ENCODE measurements at regions not wholly inside any gene's neighbourhood (a gene's known extent, or its start where the extent isn't known, plus 50 kb on each side); places are given as distances from the start of the nearest gene placed in this dataset.

DNA sequence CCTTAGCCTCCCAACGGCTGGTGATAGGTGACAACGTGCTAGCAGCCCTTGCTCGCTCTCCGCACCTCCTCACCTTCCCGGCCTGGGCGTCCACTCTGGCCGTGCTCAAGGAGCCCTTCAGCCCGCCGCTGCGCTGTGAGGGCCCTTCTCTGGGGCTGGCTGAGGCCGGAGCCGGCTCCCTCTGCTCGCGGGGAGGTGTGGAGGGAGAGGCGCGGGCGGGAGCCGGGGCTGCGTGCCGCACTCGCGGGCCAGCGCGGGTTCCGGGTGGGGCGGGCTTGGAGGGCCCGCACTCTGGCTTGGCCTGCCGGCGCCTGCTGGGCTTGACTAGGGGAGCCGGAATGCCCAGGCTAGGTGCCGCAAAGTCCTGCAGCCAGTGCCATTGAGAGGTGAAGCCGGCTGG lies 131.1 kb downstream of the CCER1 start:
- DNase-seq, result no peak
- intact Hi-C loops (cut with DNase I; ENCODE audit: low total_unique reads), result no loop called here
- H3K27ac ChIP-seq, result no peak overlapping the region
- no peaks in the 10 kb centered on the region for H3K36me3 ChIP-seq
- no peak overlapping the region for H3K4me3 ChIP-seq
- H3K27me3 ChIP-seq, result no peaks in the 10 kb centered on the region
- H3K9me3 ChIP-seq, result no peaks in the 10 kb centered on the region
- no peaks in the 10 kb centered on the region for H3K4me1 ChIP-seq
- no peak for TF ChIP-seq EP300 (IDR thresholded peaks at IDR 0.05)
- no peak for TF ChIP-seq POLR2AphosphoS5 (IDR thresholded peaks at IDR 0.05)
- TF ChIP-seq, protein P1, sequence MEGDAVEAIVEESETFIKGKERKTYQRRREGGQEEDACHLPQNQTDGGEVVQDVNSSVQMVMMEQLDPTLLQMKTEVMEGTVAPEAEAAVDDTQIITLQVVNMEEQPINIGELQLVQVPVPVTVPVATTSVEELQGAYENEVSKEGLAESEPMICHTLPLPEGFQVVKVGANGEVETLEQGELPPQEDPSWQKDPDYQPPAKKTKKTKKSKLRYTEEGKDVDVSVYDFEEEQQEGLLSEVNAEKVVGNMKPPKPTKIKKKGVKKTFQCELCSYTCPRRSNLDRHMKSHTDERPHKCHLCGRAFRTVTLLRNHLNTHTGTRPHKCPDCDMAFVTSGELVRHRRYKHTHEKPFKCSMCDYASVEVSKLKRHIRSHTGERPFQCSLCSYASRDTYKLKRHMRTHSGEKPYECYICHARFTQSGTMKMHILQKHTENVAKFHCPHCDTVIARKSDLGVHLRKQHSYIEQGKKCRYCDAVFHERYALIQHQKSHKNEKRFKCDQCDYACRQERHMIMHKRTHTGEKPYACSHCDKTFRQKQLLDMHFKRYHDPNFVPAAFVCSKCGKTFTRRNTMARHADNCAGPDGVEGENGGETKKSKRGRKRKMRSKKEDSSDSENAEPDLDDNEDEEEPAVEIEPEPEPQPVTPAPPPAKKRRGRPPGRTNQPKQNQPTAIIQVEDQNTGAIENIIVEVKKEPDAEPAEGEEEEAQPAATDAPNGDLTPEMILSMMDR (IDR thresholded peaks at IDR 0.05), result no peak
- TF ChIP-seq POLR2A (IDR thresholded peaks at IDR 0.05), result no peak
- WGBS, 5 donors, result 95 to 98% (median 96%) methylated on average over 26 to 32 of the region's 32 CpGs

DNA sequence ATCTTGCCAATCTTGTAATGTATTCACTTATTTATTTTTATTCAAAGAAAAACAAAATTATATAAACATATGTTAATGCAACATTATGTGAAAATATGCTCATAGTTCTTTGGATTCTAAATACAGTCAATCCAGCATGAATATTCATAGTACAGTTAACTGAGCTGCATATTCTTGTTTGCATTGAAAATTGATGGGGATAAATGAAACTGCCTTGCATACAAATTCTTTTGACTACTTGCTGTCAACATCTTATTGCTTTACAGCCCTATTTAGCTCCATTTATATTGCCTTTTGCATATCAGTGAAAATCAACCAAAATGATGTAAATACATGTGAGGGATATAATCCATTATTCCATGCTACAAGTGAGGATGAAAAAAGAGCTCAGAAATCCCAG lies 135.3 kb downstream of the CCER1 start:
- TF ChIP-seq POLR2AphosphoS5 (IDR thresholded peaks at IDR 0.05) (no peak), EP300 (IDR thresholded peaks at IDR 0.05) (no peak), POLR2A (IDR thresholded peaks at IDR 0.05) (no peak)
- TF ChIP-seq, protein P1 (IDR thresholded peaks at IDR 0.05), result no peak
- intact Hi-C loops (cut with DNase I; ENCODE audit: low total_unique reads), result no loop called here
- Histone ChIP-seq H3K4me3 (no peak overlapping the region), H3K27ac (no peak overlapping the region), H3K4me1 (no peaks in the 10 kb centered on the region), H3K9me3 (no peaks in the 10 kb centered on the region), H3K36me3 (no peaks in the 10 kb centered on the region), H3K27me3 (no peaks in the 10 kb centered on the region)
- no peak for DNase-seq

DNA sequence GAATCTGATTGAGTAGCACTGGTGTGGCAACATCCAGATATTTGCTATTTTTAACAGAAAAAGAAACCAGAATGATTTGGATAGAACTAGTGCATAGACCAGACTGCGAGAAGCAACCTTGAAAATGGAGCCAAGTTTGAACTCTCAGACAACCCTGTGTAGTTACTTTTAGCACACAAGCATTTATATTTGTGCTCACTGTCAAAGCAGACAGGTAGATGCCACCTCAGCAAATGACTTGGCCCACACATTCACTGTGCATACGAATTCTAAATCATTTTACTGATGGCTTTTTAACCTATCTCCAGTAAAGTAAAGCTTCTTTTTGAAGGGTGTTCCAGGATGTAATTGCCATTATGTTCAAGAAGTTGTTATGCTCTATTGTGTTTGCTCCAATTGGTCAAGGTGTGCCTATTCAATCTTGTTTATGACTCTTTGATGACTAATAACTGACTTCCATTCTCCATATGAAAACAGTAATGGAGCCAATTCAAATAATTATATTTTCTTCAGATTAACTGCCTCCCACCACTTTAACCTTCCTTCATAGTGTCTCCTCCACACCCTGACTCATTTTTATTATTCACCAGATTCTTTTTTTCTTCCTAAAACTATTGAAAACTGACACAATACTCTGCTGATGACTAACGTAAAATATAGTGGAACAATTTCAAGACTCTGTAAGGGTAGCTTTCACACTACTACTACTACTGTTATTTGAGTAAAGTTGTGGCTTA lies 138.5 kb downstream of the CCER1 start:
- Histone ChIP-seq H3K27ac (no peak overlapping the region), H3K4me1 (no peaks in the 10 kb centered on the region), H3K36me3 (no peaks in the 10 kb centered on the region), H3K27me3 (no peaks in the 10 kb centered on the region), H3K4me3 (no peak overlapping the region), H3K9me3 (no peaks in the 10 kb centered on the region)
- DNase-seq, result no peak
- 65 to 75% (median 71%) methylated on average over 3 of the region's 3 CpGs for WGBS, 5 donors
- intact Hi-C loops (cut with DNase I; ENCODE audit: low total_unique reads), result no loop called here
- TF ChIP-seq POLR2A (IDR thresholded peaks at IDR 0.05), result no peak
- TF ChIP-seq, protein P1 (IDR thresholded peaks at IDR 0.05), result no peak
- no peak for TF ChIP-seq POLR2AphosphoS5 (IDR thresholded peaks at IDR 0.05)
- no peak for TF ChIP-seq EP300 (IDR thresholded peaks at IDR 0.05)

DNA sequence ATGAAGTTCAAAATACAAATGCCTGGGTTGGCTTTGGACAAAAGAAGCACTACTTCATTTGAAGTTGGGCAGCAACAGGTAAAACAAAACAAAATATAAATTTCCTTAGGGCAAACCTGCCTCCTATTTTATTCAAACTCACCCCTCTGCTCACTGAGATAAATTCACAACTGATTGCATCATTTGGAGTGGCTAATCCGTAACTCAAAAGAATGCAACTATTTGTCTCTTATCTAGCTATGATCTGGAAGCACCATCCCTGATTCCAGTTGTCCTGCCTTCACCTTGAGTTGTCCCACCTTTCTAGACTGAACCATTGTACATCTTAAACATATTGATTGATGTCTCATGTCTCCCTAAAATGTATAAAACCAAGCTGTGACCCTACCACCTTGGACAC lies 145.0 kb downstream of the CCER1 start:
- TF ChIP-seq POLR2AphosphoS5 (IDR thresholded peaks at IDR 0.05), result no peak
- TF ChIP-seq, protein P1 (IDR thresholded peaks at IDR 0.05), result no peak
- no peak for TF ChIP-seq EP300 (IDR thresholded peaks at IDR 0.05)
- no peak for TF ChIP-seq POLR2A (IDR thresholded peaks at IDR 0.05)
- no peak overlapping the region for H3K4me3 ChIP-seq
- H3K9me3 ChIP-seq, result no peaks in the 10 kb centered on the region
- H3K36me3 ChIP-seq, result no peaks in the 10 kb centered on the region
- intact Hi-C loops (cut with DNase I; ENCODE audit: low total_unique reads), result no loop called here
- H3K4me1 ChIP-seq, result no peaks in the 10 kb centered on the region
- no peaks in the 10 kb centered on the region for H3K27me3 ChIP-seq
- DNase-seq, result no peak
- 41 to 75% (median 56%) methylated on average over 1 of the region's 1 CpG for WGBS, 5 donors
- H3K27ac ChIP-seq, result no peak overlapping the region

Measured in stomach (tissue), 8 donors.